IMR-90 (cell line): ENCODE measurements at regions not wholly inside any gene's neighbourhood (a gene's known extent, or its start where the extent isn't known, plus 50 kb on each side); places are given as distances from the start of the nearest gene placed in this dataset.
A peak's percentile ranks its signal among the peaks of the same experiment; 100 is the strongest.

Experiments
- ATAC-seq: fragments of 200-7000 bp; cut with Tn5 transposase; 2 replicates; pipeline ENCODE4 v1.9.1; 2020; ENCODE audit warnings: low read depth, mild to moderate bottlenecking, moderate library complexity
- BruUV-seq: library from RNA; stranded (reverse); fragments of 400-500 nt; replicated peaks from 2 replicates; lab custom pipeline; 2021; lab: Mats Ljungman, UMichigan
- CTCF ChIA-PET: fragments of 300-600 bp; formaldehyde crosslinking; extraction: SDS; loops from one replicate; lab custom pipeline; 2021; ENCODE audit warnings: antibody characterized with exemption; lab: Yijun Ruan, JAX
- POLR2A ChIA-PET: fragments of 300-600 bp; sonication (Branson Sonifier 250); formaldehyde crosslinking; loops from one replicate; lab custom pipeline; 2022; ENCODE audit warnings: antibody characterized with exemption; ENCODE audit not compliant: unreplicated experiment; lab: Charles Lee
- DNase-seq: peaks from one replicate; pipeline ENCODE4 v3.0.0; 2013
- H2AFZ ChIP-seq: replicated peaks from 2 replicates; pipeline ENCODE3; 2013; ENCODE audit warnings: low read length, mild to moderate bottlenecking; ENCODE audit not compliant: poor library complexity
- H2AK5ac ChIP-seq: 2 replicates; pipeline ENCODE4 v1.6.1; 2013; ENCODE audit warnings: low read depth, low read length, inconsistent platforms
- H2AK9ac ChIP-seq: replicated peaks from 2 replicates; pipeline ENCODE3; 2013; ENCODE audit warnings: mild to moderate bottlenecking, low read depth, low read length, moderate library complexity; ENCODE audit not compliant: poor library complexity
- H2BK120ac ChIP-seq: 2 replicates; pipeline ENCODE4 v1.6.1; 2013; ENCODE audit warnings: low read depth, low read length, inconsistent platforms
- H2BK15ac ChIP-seq: 3 replicates; pipeline ENCODE4 v1.6.1; 2013; ENCODE audit warnings: low read depth, low read length, inconsistent platforms
- H2BK20ac ChIP-seq: 2 replicates; pipeline ENCODE4 v1.6.1; 2013; ENCODE audit warnings: low read depth, mild to moderate bottlenecking, inconsistent platforms, low read length, moderate library complexity
- H2BK5ac ChIP-seq: 2 replicates; pipeline ENCODE4 v1.6.1; 2013; ENCODE audit warnings: mild to moderate bottlenecking, low read depth, low read length, inconsistent platforms; ENCODE audit not compliant: poor library complexity, severe bottlenecking
- H3K14ac ChIP-seq: replicated peaks from 2 replicates; pipeline ENCODE4 v1.6.1; 2013; ENCODE audit warnings: low read depth, low read length, inconsistent platforms
- H3K18ac ChIP-seq: 2 replicates; pipeline ENCODE4 v1.6.1; 2013; ENCODE audit warnings: low read depth, low read length, control low read depth
- H3K23ac ChIP-seq: 2 replicates; pipeline ENCODE4 v1.6.1; 2013; ENCODE audit warnings: low read depth, low read length, inconsistent platforms
- H3K27ac ChIP-seq: 2 replicates; pipeline ENCODE4 v1.5.1; 2013; ENCODE audit warnings: mild to moderate bottlenecking, control low read depth, low read length; ENCODE audit not compliant: insufficient read depth
- H3K27me3 ChIP-seq: 2 replicates; pipeline ENCODE4 v1.6.1; 2013; ENCODE audit warnings: low read length; ENCODE audit not compliant: control insufficient read depth, insufficient read depth
- H3K36me3 ChIP-seq: 2 replicates; pipeline ENCODE4 v1.6.1; 2013; ENCODE audit warnings: low read length, mixed read lengths; ENCODE audit not compliant: control insufficient read depth, insufficient read depth
- H3K4ac ChIP-seq: 2 replicates; pipeline ENCODE4 v1.6.1; 2013; ENCODE audit warnings: low read depth, low read length, inconsistent platforms
- H3K4me1 ChIP-seq: 2 replicates; pipeline ENCODE4 v1.6.1; 2013; ENCODE audit warnings: low read length, mixed read lengths; ENCODE audit not compliant: control insufficient read depth, insufficient read depth
- H3K4me2 ChIP-seq: 2 replicates; pipeline ENCODE4 v1.6.1; 2013; ENCODE audit warnings: low read depth, mild to moderate bottlenecking, control low read depth, low read length, moderate library complexity
- H3K4me3 ChIP-seq: 2 replicates; pipeline ENCODE4 v1.5.1; 2013; ENCODE audit warnings: low read depth, mild to moderate bottlenecking, control low read depth, low read length, moderate library complexity; ENCODE audit not compliant: insufficient read depth
- H3K56ac ChIP-seq: 2 replicates; pipeline ENCODE4 v1.6.1; 2013; ENCODE audit warnings: low read length, inconsistent platforms; ENCODE audit not compliant: insufficient read depth; ENCODE audit errors: extremely low read depth
- H3K79me1 ChIP-seq, 2 experiments: 2 replicates each; pipeline ENCODE4 v1.6.1; 2013; ENCODE audit warnings: low read length in 2 of 2, inconsistent platforms in 1 of 2, low read depth in 1 of 2
- H3K9ac ChIP-seq: 2 replicates; pipeline ENCODE4 v1.6.1; 2013; ENCODE audit warnings: low read depth, low read length, control low read depth
- H3K9me1 ChIP-seq: 2 replicates; pipeline ENCODE4 v1.6.1; 2013; ENCODE audit warnings: low read length, inconsistent platforms; ENCODE audit not compliant: insufficient read depth
- H3K9me3 ChIP-seq: 2 replicates; pipeline ENCODE4 v1.6.1; 2013; ENCODE audit warnings: low read length; ENCODE audit not compliant: control insufficient read depth, insufficient read depth
- H4K20me1 ChIP-seq: 2 replicates; pipeline ENCODE4 v1.6.1; 2013; ENCODE audit warnings: low read length, inconsistent platforms; ENCODE audit not compliant: insufficient read depth
- H4K5ac ChIP-seq: 2 replicates; pipeline ENCODE4 v1.6.1; 2013; ENCODE audit warnings: mild to moderate bottlenecking, low read depth, low read length, control low read depth
- H4K8ac ChIP-seq, 2 experiments: 2 replicates each; pipeline ENCODE4 v1.6.1; 2013; ENCODE audit warnings: low read depth in 2 of 2, low read length in 2 of 2, control low read depth in 1 of 2, inconsistent platforms in 1 of 2
- H4K91ac ChIP-seq: 2 replicates; pipeline ENCODE4 v1.6.1; 2013; ENCODE audit warnings: low read depth, low read length, inconsistent platforms; ENCODE audit not compliant: insufficient read depth
- BHLHE40 ChIP-seq: fragments of 150-350 bp; IDR thresholded peaks from 2 replicates; pipeline ENCODE4 v1.6.1; 2016; ENCODE audit warnings: mild to moderate bottlenecking, low read depth, low read length
- CEBPB ChIP-seq: IDR thresholded peaks from 2 replicates; pipeline ENCODE4 v1.6.1; 2012; ENCODE audit warnings: low read depth, low read length, improper control_type of control experiment
- CTCF ChIP-seq: conservative IDR thresholded peaks from 2 replicates; pipeline ENCODE4 v1.5.1; 2012; ENCODE audit warnings: mild to moderate bottlenecking, low read depth, low read length, improper control_type of control experiment
- FOS ChIP-seq: fragments of 150-350 bp; IDR thresholded peaks from 2 replicates; pipeline ENCODE4 v1.6.1; 2016; ENCODE audit warnings: low read depth, low read length
- MAFK ChIP-seq: IDR thresholded peaks from 2 replicates; pipeline ENCODE4 v1.6.1; 2012; ENCODE audit warnings: low read depth, low read length, improper control_type of control experiment
- NFE2L2 ChIP-seq: fragments of 150-350 bp; IDR thresholded peaks from 2 replicates; pipeline ENCODE4 v1.6.1; 2016; ENCODE audit warnings: low read depth, mild to moderate bottlenecking, low read length
- RFX5 ChIP-seq: IDR thresholded peaks from 2 replicates; pipeline ENCODE4 v1.8.0; 2012; ENCODE audit warnings: low read depth, mild to moderate bottlenecking, low read length, moderate library complexity
- WGBS, 2 experiments: methylation state at CpG; one replicate each; pipeline versions ENCODE4 v1.1.5 to v1.1.7; 2013; ENCODE audit warnings: missing lambda C conversion rate in 2 of 2; ENCODE audit not compliant: insufficient read length in 1 of 2; ENCODE audit errors: extremely low coverage in 2 of 2; 5-methylcytosine and 5-hydroxymethylcytosine counted together
- dilution Hi-C: fragments of 300-500 bp; cut with HindIII; formaldehyde crosslinking; loops from one replicate; pipeline ENCODE4 v1.14.3; 2018; ENCODE audit warnings: low sequenced_read_pairs; ENCODE audit not compliant: unreplicated experiment
- in situ Hi-C: fragments of 300-500 bp; cut with MboI; formaldehyde crosslinking; loops from 3 replicates; pipeline ENCODE4 v1.14.3; 2019; ENCODE audit warnings: low sequenced_read_pairs, inconsistent platforms, mixed read lengths
- intact Hi-C: fragments of 100-400 bp; cut with micrococcal nuclease; formaldehyde crosslinking; loops from 2 replicates; pipeline ENCODE4 v1.10.0; 2022
- TF ChIP-seq, protein P1 (sequence below): fragments of 150-350 bp; IDR thresholded peaks from 2 replicates; pipeline ENCODE4 v1.6.1; 2017; ENCODE audit warnings: mild to moderate bottlenecking, antibody characterized with exemption, low read length, low read depth

- ChIA-PET POLR2A (no interaction called here), CTCF (interaction anchor here (0.6 kb wide), 1 partner anchor 123 kb away, joined by 4 read pairs; no protein-coding TSS in a partner anchor)
- H3K27ac ChIP-seq = no peak overlapping the region
- intact Hi-C loops (loop anchor here (5.0 kb wide), 1 partner anchor 84 kb away; no protein-coding TSS in a partner anchor), in situ Hi-C loops (no loop called here), dilution Hi-C loops (no loop called here)
- peak overlapping the region; percentile 91 for H2AK5ac ChIP-seq
- H4K5ac ChIP-seq = peak overlapping the region; percentile 8; the same call in 1 of the 2 replicates
- no peaks in the 10 kb centered on the region for H3K27me3 ChIP-seq
- peak overlapping the region; percentile 59 for H2AFZ ChIP-seq
- no peaks in the 10 kb centered on the region for H3K9me3 ChIP-seq
- H4K91ac ChIP-seq = peak overlapping the region; percentile 64
- H3K14ac ChIP-seq = peak overlapping the region; percentile 67
- peaks cover 10% of the 10 kb centered on the region for H3K4me1 ChIP-seq
- no TSS peak for BruUV-seq
- ATAC-seq = no peak
- H3K4ac ChIP-seq = peak overlapping the region; percentile 76
- TF ChIP-seq FOS (no peak), CTCF (no peak), CEBPB (peak; percentile 7; the same call in 1 of the 2 replicates), NFE2L2 (no peak), BHLHE40 (no peak), MAFK (no peak), RFX5 (no peak)
- TF ChIP-seq, protein P1, sequence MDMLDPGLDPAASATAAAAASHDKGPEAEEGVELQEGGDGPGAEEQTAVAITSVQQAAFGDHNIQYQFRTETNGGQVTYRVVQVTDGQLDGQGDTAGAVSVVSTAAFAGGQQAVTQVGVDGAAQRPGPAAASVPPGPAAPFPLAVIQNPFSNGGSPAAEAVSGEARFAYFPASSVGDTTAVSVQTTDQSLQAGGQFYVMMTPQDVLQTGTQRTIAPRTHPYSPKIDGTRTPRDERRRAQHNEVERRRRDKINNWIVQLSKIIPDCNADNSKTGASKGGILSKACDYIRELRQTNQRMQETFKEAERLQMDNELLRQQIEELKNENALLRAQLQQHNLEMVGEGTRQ = no peak
- H2BK5ac ChIP-seq = no peak overlapping the region
- no peak for DNase-seq
- peaks cover 0 to 14% of the 10 kb centered on the region in 2 experiments; a peak in 2 of 4 replicates for H3K79me1 ChIP-seq
- H3K18ac ChIP-seq = peak overlapping the region; percentile 48; the same call in 1 of the 2 replicates
- no peak overlapping the region for H3K4me3 ChIP-seq
- peak overlapping the region; percentile 88; the same call in 1 of the 2 replicates for H2BK20ac ChIP-seq
- H3K23ac ChIP-seq = peak overlapping the region; percentile 40; the same call in 1 of the 2 replicates
- peak overlapping the region; percentile 73; the same call in 2 of the 3 replicates for H2BK15ac ChIP-seq
- WGBS, 2 experiments = no CpG with 5 or more reads among the region's 4 CpGs
- peak overlapping the region; percentile 29 for H2AK9ac ChIP-seq
- H4K8ac ChIP-seq = peak overlapping the region in 1 of 2 experiments; percentile 61; a peak in 1 of 4 replicates
- no peak overlapping the region for H3K56ac ChIP-seq
- H4K20me1 ChIP-seq = no peaks in the 10 kb centered on the region
- H3K9ac ChIP-seq = no peak overlapping the region
- peak overlapping the region; percentile 67 for H2BK120ac ChIP-seq
- no peak overlapping the region for H3K4me2 ChIP-seq
- no peaks in the 10 kb centered on the region for H3K36me3 ChIP-seq
- H3K9me1 ChIP-seq = peaks cover 13% of the 10 kb centered on the region
Observed at GRCh38 chr5:34606101-34606500, 50.0 kb upstream of the RAI14 start.
